ENCODE measurements at regions not wholly inside any gene's neighbourhood (a gene's known extent, or its start where the extent isn't known, plus 50 kb on each side); places are given as distances from the start of the nearest gene placed in this dataset.

DNA sequence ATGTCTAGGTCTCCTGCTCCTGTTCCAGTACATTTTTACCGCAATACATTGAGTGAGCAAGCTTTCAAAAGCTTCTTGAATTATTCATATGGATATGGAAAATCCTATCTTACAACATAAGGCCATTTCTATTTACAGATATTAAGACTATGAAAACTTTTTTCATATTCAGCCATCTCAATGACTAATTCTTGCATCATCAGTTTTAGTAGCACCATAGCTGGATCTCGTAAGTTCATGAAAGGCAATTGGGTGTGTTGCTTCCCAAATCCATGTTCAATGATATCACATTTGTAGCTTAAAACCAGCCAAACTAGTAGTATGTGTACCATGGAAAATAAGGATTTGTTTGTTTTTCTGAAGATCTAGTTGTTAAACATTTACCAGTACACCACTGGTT is 118.3 kb upstream of the GABRA2 start:
- no peak for TF ChIP-seq CTCF (IDR thresholded peaks at IDR 0.05)
- TF ChIP-seq POLR2A (IDR thresholded peaks at IDR 0.05), result no peak

All from right lobe of liver (tissue), 4 donors.